NT2/D1 (cell line): ENCODE measurements at regions not wholly inside any gene's neighbourhood (a gene's known extent, or its start where the extent isn't known, plus 50 kb on each side); places are given as distances from the start of the nearest gene placed in this dataset.

Experiments used
- SUZ12 ChIP-seq: IDR thresholded peaks from 2 replicates; pipeline ENCODE4 v1.6.1; 2011; ENCODE audit not compliant: insufficient read length, insufficient read depth; ENCODE audit errors: extremely low read depth
- YY1 ChIP-seq: IDR thresholded peaks from 2 replicates; pipeline ENCODE4 v1.6.1; 2011; ENCODE audit not compliant: insufficient read length, insufficient read depth

DNA sequence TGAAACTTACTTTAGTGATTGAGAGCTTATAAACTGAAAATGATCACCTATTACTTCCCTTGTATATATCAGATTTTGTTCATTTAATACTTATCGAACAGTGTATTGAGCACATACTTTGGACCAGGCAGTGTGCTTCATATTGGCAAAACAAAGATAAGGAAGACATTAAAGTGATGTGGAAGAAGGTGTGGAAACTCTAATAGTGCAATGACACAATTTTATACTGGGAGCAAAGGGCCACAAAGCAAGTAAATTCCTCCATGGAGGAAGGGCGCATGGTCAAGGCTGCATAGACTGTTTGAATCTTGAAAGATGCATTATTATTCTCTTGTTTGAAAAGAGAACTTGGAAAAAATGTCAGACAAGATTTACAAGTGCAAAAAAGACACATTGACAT is 936.5 kb upstream of the DDX18 start:
- TF ChIP-seq YY1 (no peak), SUZ12 (no peak)
